ENCODE measurements at regions not wholly inside any gene's neighbourhood (a gene's known extent, or its start where the extent isn't known, plus 50 kb on each side); places are given as distances from the start of the nearest gene placed in this dataset.
A peak's percentile ranks its signal among the peaks of the same experiment; 100 is the strongest.

DNA sequence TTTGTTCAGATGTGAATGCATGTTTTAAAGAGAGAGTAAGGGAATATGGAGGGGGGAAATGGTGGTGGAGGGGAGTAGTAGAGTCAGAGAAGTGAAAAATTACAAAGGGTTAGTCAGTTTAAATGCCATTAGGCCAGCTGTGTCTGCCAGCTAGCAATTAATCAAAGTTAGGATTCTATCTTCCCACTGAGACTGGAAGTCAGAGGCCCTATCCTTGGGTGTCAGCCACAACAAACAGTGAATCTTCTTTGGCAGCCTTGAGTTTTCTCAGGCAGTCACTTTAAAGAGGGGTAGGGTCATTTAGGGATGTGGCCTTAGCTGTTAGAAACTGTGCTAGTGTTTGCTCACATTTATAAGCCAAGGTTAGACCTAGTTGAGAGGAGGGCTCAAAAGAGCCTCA lies 120.5 kb upstream of the BTBD3 start:
- H3K4me3 ChIP-seq (ENCODE audit: insufficient read depth in 1 of 2, low read depth in 1 of 2, low read length in 2 of 2): no peak overlapping the region
- H3K9ac ChIP-seq (ENCODE audit: low read length): no peak overlapping the region
- no peak overlapping the region for H2BK12ac ChIP-seq (ENCODE audit: low read length in 2 of 2)
- H2BK5ac ChIP-seq (ENCODE audit: low read depth, low read length, poor library complexity, severe bottlenecking): no peak overlapping the region
- no peak overlapping the region for H2BK15ac ChIP-seq (ENCODE audit: low read depth, poor library complexity, severe bottlenecking)
- no peaks in the 10 kb centered on the region for H3K4me1 ChIP-seq (ENCODE audit: control insufficient read depth, insufficient read depth, low read depth, low read length)
- H3K18ac ChIP-seq (ENCODE audit: low read depth in 1 of 2, low read length in 2 of 2): no peak overlapping the region
- H4K8ac ChIP-seq (ENCODE audit: low read length): no peak overlapping the region
- no peak overlapping the region for H3K14ac ChIP-seq (ENCODE audit: low read length in 2 of 2)
- H2AFZ ChIP-seq (ENCODE audit: low read depth, low read length): no peak overlapping the region
- H3K23ac ChIP-seq (ENCODE audit: low read length in 2 of 2): no peak overlapping the region
- DNase-seq: peak; percentile 43
- H3K27me3 ChIP-seq (ENCODE audit: control insufficient read depth in 1 of 2, insufficient read depth in 1 of 2, low read length in 2 of 2): no peaks in the 10 kb centered on the region
- no peak overlapping the region for H3K4me2 ChIP-seq (ENCODE audit: low read length, poor library complexity, severe bottlenecking)
- H2BK120ac ChIP-seq (ENCODE audit: low read depth, low read length): no peak overlapping the region
- H3K36me3 ChIP-seq (ENCODE audit: control insufficient read depth in 1 of 2, insufficient read depth in 2 of 2, low read depth in 1 of 2, low read length in 2 of 2): no peaks in the 10 kb centered on the region
- H4K91ac ChIP-seq (ENCODE audit: low read length): no peak overlapping the region
- no peak overlapping the region for H3K27ac ChIP-seq (ENCODE audit: low read length, poor library complexity, severe bottlenecking)
- no peaks in the 10 kb centered on the region for H3K79me1 ChIP-seq (replicated peaks; ENCODE audit: low read length, poor library complexity, severe bottlenecking)
- no peak overlapping the region for H2AK5ac ChIP-seq (ENCODE audit: low read length, severe bottlenecking)
- no peaks in the 10 kb centered on the region for H3K9me3 ChIP-seq (ENCODE audit: control insufficient read depth, low read length)
- H3K4ac ChIP-seq (ENCODE audit: low read depth in 1 of 2, low read length in 2 of 2): peak overlapping the region in 1 of 2 experiments; percentile 27

GRCh38 chr20:11799281-11799684 lies 118.4 kb upstream of the BTBD3 start:
- no peak overlapping the region for H2AFZ ChIP-seq (ENCODE audit: low read depth, low read length)
- H3K27ac ChIP-seq (ENCODE audit: low read length, poor library complexity, severe bottlenecking): no peak overlapping the region
- no peak overlapping the region for H3K4me2 ChIP-seq (ENCODE audit: low read length, poor library complexity, severe bottlenecking)
- H2BK15ac ChIP-seq (ENCODE audit: low read depth, poor library complexity, severe bottlenecking): no peak overlapping the region
- H2BK12ac ChIP-seq (ENCODE audit: low read length in 2 of 2): no peak overlapping the region
- H2BK5ac ChIP-seq (ENCODE audit: low read depth, low read length, poor library complexity, severe bottlenecking): no peak overlapping the region
- no peak for DNase-seq
- H3K9me3 ChIP-seq (ENCODE audit: control insufficient read depth, low read length): no peaks in the 10 kb centered on the region
- no peaks in the 10 kb centered on the region for H3K27me3 ChIP-seq (ENCODE audit: control insufficient read depth in 1 of 2, insufficient read depth in 1 of 2, low read length in 2 of 2)
- H3K4me1 ChIP-seq (ENCODE audit: control insufficient read depth, insufficient read depth, low read depth, low read length): no peaks in the 10 kb centered on the region
- no peak overlapping the region for H2AK5ac ChIP-seq (ENCODE audit: low read length, severe bottlenecking)
- no peak overlapping the region for H3K4ac ChIP-seq (ENCODE audit: low read depth in 1 of 2, low read length in 2 of 2)
- H2BK120ac ChIP-seq (ENCODE audit: low read depth, low read length): no peak overlapping the region
- no peak overlapping the region for H3K9ac ChIP-seq (ENCODE audit: low read length)
- no peak overlapping the region for H3K23ac ChIP-seq (ENCODE audit: low read length in 2 of 2)
- H4K8ac ChIP-seq (ENCODE audit: low read length): no peak overlapping the region
- H3K4me3 ChIP-seq (ENCODE audit: insufficient read depth in 1 of 2, low read depth in 1 of 2, low read length in 2 of 2): no peak overlapping the region
- H4K91ac ChIP-seq (ENCODE audit: low read length): no peak overlapping the region
- H3K14ac ChIP-seq (ENCODE audit: low read length in 2 of 2): no peak overlapping the region
- no peaks in the 10 kb centered on the region for H3K36me3 ChIP-seq (ENCODE audit: control insufficient read depth in 1 of 2, insufficient read depth in 2 of 2, low read depth in 1 of 2, low read length in 2 of 2)
- WGBS: 83% methylated on average over 2 of the region's 2 CpGs
- H3K18ac ChIP-seq (ENCODE audit: low read depth in 1 of 2, low read length in 2 of 2): no peak overlapping the region
- no peaks in the 10 kb centered on the region for H3K79me1 ChIP-seq (replicated peaks; ENCODE audit: low read length, poor library complexity, severe bottlenecking)

DNA sequence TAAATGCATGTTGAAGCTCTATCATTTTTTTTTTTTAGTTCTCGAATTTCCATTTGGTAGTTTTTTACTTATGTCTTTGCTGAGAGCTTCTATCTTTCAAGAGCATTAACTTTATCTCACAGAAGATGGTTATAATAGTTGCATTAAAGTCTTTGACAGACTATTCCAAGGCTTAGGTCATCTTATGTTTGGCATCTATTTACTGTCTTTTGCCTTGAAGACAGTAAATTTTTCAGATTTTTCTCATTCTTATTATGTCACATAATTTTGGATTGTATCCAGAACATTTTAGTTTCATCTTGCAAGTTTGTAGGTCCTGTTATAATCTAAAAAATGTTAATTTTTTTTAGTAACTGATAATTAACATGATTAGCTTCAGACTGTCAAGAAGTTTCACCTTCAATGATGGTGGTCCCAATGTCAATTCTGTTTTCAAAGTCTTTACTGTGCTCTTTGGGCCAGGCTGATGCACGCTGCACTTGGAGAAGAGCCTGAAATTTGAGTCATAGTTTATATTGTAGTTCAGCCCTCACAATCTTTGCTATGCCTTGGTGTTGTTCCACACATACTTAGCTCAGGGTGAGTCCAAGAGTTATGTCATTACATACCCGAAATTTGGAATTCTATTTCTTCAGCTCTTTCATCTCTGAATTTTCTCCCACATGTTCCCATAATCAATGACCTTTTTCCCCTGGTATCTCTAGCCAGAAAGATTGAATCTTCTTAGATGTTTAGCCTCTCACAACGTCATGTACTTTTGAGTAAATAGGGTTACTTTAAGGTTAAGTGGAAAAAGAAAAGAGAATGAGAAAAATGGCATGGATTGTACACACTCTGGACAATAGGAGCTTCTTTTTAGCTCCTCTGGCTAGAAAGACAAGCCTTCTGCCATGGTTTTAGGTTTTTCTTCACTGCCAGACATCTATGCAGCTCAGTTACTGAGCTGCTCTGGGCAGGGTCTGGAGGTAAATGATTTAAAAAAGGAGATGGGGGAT lies 110.3 kb upstream of the BTBD3 start:
- Histone ChIP-seq H3K9ac (ENCODE audit: low read length) (no peak overlapping the region), H2BK15ac (ENCODE audit: low read depth, poor library complexity, severe bottlenecking) (no peak overlapping the region), H3K27me3 (ENCODE audit: control insufficient read depth in 1 of 2, insufficient read depth in 1 of 2, low read length in 2 of 2) (no peaks in the 10 kb centered on the region), H3K4me2 (ENCODE audit: low read length, poor library complexity, severe bottlenecking) (no peak overlapping the region), H3K23ac (ENCODE audit: low read length in 2 of 2) (no peak overlapping the region), H2BK5ac (ENCODE audit: low read depth, low read length, poor library complexity, severe bottlenecking) (peak overlapping the region; percentile 31), H3K4ac (ENCODE audit: low read depth in 1 of 2, low read length in 2 of 2) (no peak overlapping the region), H3K36me3 (ENCODE audit: control insufficient read depth in 1 of 2, insufficient read depth in 2 of 2, low read depth in 1 of 2, low read length in 2 of 2) (no peaks in the 10 kb centered on the region), H3K79me1 (replicated peaks; ENCODE audit: low read length, poor library complexity, severe bottlenecking) (no peaks in the 10 kb centered on the region), H2BK12ac (ENCODE audit: low read length in 2 of 2) (no peak overlapping the region), H3K4me3 (ENCODE audit: insufficient read depth in 1 of 2, low read depth in 1 of 2, low read length in 2 of 2) (no peak overlapping the region), H4K8ac (ENCODE audit: low read length) (no peak overlapping the region), H2AK5ac (ENCODE audit: low read length, severe bottlenecking) (no peak overlapping the region), H4K91ac (ENCODE audit: low read length) (no peak overlapping the region), H3K27ac (ENCODE audit: low read length, poor library complexity, severe bottlenecking) (peak overlapping the region; percentile 60), H3K18ac (ENCODE audit: low read depth in 1 of 2, low read length in 2 of 2) (no peak overlapping the region), H3K9me3 (ENCODE audit: control insufficient read depth, low read length) (no peaks in the 10 kb centered on the region), H2AFZ (ENCODE audit: low read depth, low read length) (no peak overlapping the region), H3K4me1 (ENCODE audit: control insufficient read depth, insufficient read depth, low read depth, low read length) (peaks cover 5% of the 10 kb centered on the region), H2BK120ac (ENCODE audit: low read depth, low read length) (no peak overlapping the region), H3K14ac (ENCODE audit: low read length in 2 of 2) (no peak overlapping the region)
- peak; percentile 61 for DNase-seq
- WGBS: 22% methylated on average over 3 of the region's 4 CpGs

DNA sequence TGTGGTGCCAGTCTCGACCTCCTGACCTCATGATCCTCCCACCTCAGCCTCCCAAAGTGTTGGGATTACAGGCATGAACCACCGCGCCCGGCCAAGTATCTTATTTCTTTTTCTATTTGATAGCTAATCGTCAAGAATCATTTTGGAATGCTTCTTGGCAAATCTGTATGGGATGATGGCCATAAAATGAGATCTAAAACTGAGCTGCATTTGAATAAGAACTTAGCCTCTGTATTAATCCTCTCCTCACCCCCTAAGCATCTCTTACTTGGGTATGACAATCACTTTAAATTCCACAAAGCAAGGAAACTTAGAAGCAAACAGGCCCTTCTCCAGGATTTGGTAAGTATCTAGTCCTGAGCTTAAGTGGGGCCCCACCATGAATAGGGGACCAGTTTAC lies 108.9 kb upstream of the BTBD3 start:
- H3K36me3 ChIP-seq (ENCODE audit: control insufficient read depth in 1 of 2, insufficient read depth in 2 of 2, low read depth in 1 of 2, low read length in 2 of 2): no peaks in the 10 kb centered on the region
- peaks cover 5% of the 10 kb centered on the region for H3K4me1 ChIP-seq (ENCODE audit: control insufficient read depth, insufficient read depth, low read depth, low read length)
- WGBS: 92% methylated on average over 2 of the region's 5 CpGs

More for the DNA sequence above, 108.9 kb upstream of the BTBD3 start:
- DNase-seq: no peak
- H3K4me2 ChIP-seq (ENCODE audit: low read length, poor library complexity, severe bottlenecking): no peak overlapping the region
- H3K9me3 ChIP-seq (ENCODE audit: control insufficient read depth, low read length): no peaks in the 10 kb centered on the region
- H4K91ac ChIP-seq (ENCODE audit: low read length): no peak overlapping the region
- H3K79me1 ChIP-seq (replicated peaks; ENCODE audit: low read length, poor library complexity, severe bottlenecking): no peaks in the 10 kb centered on the region
- no peak overlapping the region for H2AFZ ChIP-seq (ENCODE audit: low read depth, low read length)
- H2AK5ac ChIP-seq (ENCODE audit: low read length, severe bottlenecking): no peak overlapping the region
- H3K4me3 ChIP-seq (ENCODE audit: insufficient read depth in 1 of 2, low read depth in 1 of 2, low read length in 2 of 2): no peak overlapping the region
- H2BK120ac ChIP-seq (ENCODE audit: low read depth, low read length): no peak overlapping the region
- no peak overlapping the region for H2BK5ac ChIP-seq (ENCODE audit: low read depth, low read length, poor library complexity, severe bottlenecking)
- no peak overlapping the region for H3K27ac ChIP-seq (ENCODE audit: low read length, poor library complexity, severe bottlenecking)
- no peaks in the 10 kb centered on the region for H3K27me3 ChIP-seq (ENCODE audit: control insufficient read depth in 1 of 2, insufficient read depth in 1 of 2, low read length in 2 of 2)
- H4K8ac ChIP-seq (ENCODE audit: low read length): no peak overlapping the region
- no peak overlapping the region for H3K14ac ChIP-seq (ENCODE audit: low read length in 2 of 2)
- no peak overlapping the region for H3K18ac ChIP-seq (ENCODE audit: low read depth in 1 of 2, low read length in 2 of 2)
- H3K4ac ChIP-seq (ENCODE audit: low read depth in 1 of 2, low read length in 2 of 2): no peak overlapping the region
- no peak overlapping the region for H2BK12ac ChIP-seq (ENCODE audit: low read length in 2 of 2)
- H3K9ac ChIP-seq (ENCODE audit: low read length): no peak overlapping the region
- H2BK15ac ChIP-seq (ENCODE audit: low read depth, poor library complexity, severe bottlenecking): no peak overlapping the region
- no peak overlapping the region for H3K23ac ChIP-seq (ENCODE audit: low read length in 2 of 2)

Data from mesenchymal stem cell (in vitro differentiated cells and primary cell).